Neural progenitor cell (in vitro differentiated cells): ENCODE measurements at regions not wholly inside any gene's neighbourhood (a gene's known extent, or its start where the extent isn't known, plus 50 kb on each side); places are given as distances from the start of the nearest gene placed in this dataset.

ENCODE experiments used
- DNase-seq: peaks from one replicate; pipeline ENCODE4 v3.0.0-alpha.2; 2016; ENCODE audit warnings: low spot score
- H2AFZ ChIP-seq: fragments of 200-600 bp; sonication (generic); replicated peaks from 2 replicates; pipeline ENCODE4 v1.6.1; 2016; ENCODE audit warnings: antibody characterized with exemption
- H3F3A ChIP-seq: fragments of 200-600 bp; sonication (generic); 2 replicates; pipeline ENCODE4 v1.6.1; 2016; ENCODE audit warnings: antibody characterized with exemption, low read depth
- H3K27ac ChIP-seq: fragments of 200-600 bp; sonication (generic); 2 replicates; pipeline ENCODE4 v1.5.1; 2016; ENCODE audit warnings: mild to moderate bottlenecking
- H3K27me3 ChIP-seq: fragments of 200-600 bp; sonication (generic); 2 replicates; pipeline ENCODE4 v1.6.1; 2016; ENCODE audit warnings: mild to moderate bottlenecking, moderate library complexity
- H3K36me3 ChIP-seq: fragments of 200-600 bp; sonication (generic); 2 replicates; pipeline ENCODE4 v1.5.1; 2016
- H3K4me1 ChIP-seq: fragments of 200-600 bp; sonication (generic); 2 replicates; pipeline ENCODE4 v1.6.1; 2016; ENCODE audit warnings: mixed run types
- H3K4me2 ChIP-seq: fragments of 200-600 bp; sonication (generic); 2 replicates; pipeline ENCODE4 v1.6.1; 2016
- H3K4me3 ChIP-seq: fragments of 200-600 bp; sonication (generic); 2 replicates; pipeline ENCODE4 v1.5.1; 2016
- H3K79me2 ChIP-seq: fragments of 200-600 bp; sonication (generic); 2 replicates; pipeline ENCODE4 v1.6.1; 2016; ENCODE audit warnings: low read depth
- H3K9ac ChIP-seq: fragments of 200-600 bp; sonication (generic); 2 replicates; pipeline ENCODE4 v1.6.1; 2016
- H3K9me3 ChIP-seq: fragments of 200-600 bp; sonication (generic); 2 replicates; pipeline ENCODE4 v1.5.1; 2016; ENCODE audit warnings: low read depth
- H4K20me1 ChIP-seq: fragments of 200-600 bp; sonication (generic); 2 replicates; pipeline ENCODE4 v1.6.1; 2016; ENCODE audit warnings: low read depth
- H3K27ac Mint-ChIP-seq: 3 replicates; pipeline ENCODE4 v1.8.0; 2021; ENCODE audit warnings: mixed read lengths
- H3K27me3 Mint-ChIP-seq: 2 replicates; pipeline ENCODE4 v1.8.0; 2022; ENCODE audit warnings: low read depth, mild to moderate bottlenecking, inconsistent platforms, moderate library complexity, mixed read lengths; ENCODE audit not compliant: insufficient read depth
- H3K36me3 Mint-ChIP-seq: 3 replicates; pipeline ENCODE4 v1.8.0; 2021; ENCODE audit warnings: mixed read lengths
- H3K4me1 Mint-ChIP-seq: 3 replicates; pipeline ENCODE4 v1.8.0; 2021; ENCODE audit warnings: mixed read lengths
- H3K4me3 Mint-ChIP-seq: 3 replicates; pipeline ENCODE4 v1.8.0; 2021; ENCODE audit warnings: mild to moderate bottlenecking, moderate library complexity, mixed read lengths
- H3K9me3 Mint-ChIP-seq: 3 replicates; pipeline ENCODE4 v1.8.0; 2020; ENCODE audit warnings: mixed read lengths
- CTCF ChIP-seq: fragments of 200-600 bp; sonication (generic); IDR thresholded peaks from 2 replicates; pipeline ENCODE4 v1.5.1; 2017; ENCODE audit warnings: antibody characterized with exemption, mild to moderate bottlenecking
- EZH2 ChIP-seq: fragments of 200-600 bp; sonication (generic); IDR thresholded peaks from 2 replicates; pipeline ENCODE4 v1.6.1; 2017; ENCODE audit warnings: antibody characterized with exemption, mild to moderate bottlenecking, moderate library complexity
- EZH2phosphoT487 ChIP-seq: fragments of 200-600 bp; sonication (generic); IDR thresholded peaks from 2 replicates; pipeline ENCODE4 v1.6.1; 2017; ENCODE audit warnings: antibody characterized with exemption

GRCh38 chr1:79787631-79788030, 781.1 kb upstream of the ADGRL4 start:
- Histone ChIP-seq H3K27me3 (no peaks in the 10 kb centered on the region), H3K4me3 (no peak overlapping the region), H4K20me1 (no peaks in the 10 kb centered on the region), H3K36me3 (no peaks in the 10 kb centered on the region), H3K27ac (no peak overlapping the region), H3F3A (no peaks in the 10 kb centered on the region), H3K4me2 (no peak overlapping the region), H3K79me2 (no peaks in the 10 kb centered on the region), H3K4me1 (no peaks in the 10 kb centered on the region), H2AFZ (no peak overlapping the region), H3K9ac (no peak overlapping the region), H3K9me3 (no peaks in the 10 kb centered on the region)
- H3K9me3 Mint-ChIP-seq: no peaks in the 10 kb centered on the region
- peaks cover 12% of the 10 kb centered on the region for H3K4me1 Mint-ChIP-seq
- TF ChIP-seq EZH2: no peak
- TF ChIP-seq EZH2phosphoT487: no peak
- no peak for TF ChIP-seq CTCF
- no peak for DNase-seq
- H3K27me3 Mint-ChIP-seq: no peaks in the 10 kb centered on the region
- no peak overlapping the region for H3K4me3 Mint-ChIP-seq
- H3K36me3 Mint-ChIP-seq: no peaks in the 10 kb centered on the region
- H3K27ac Mint-ChIP-seq: no peak overlapping the region

GRCh38 chr1:79785964-79786363, 779.4 kb upstream of the ADGRL4 start:
- no peak overlapping the region for H3K27ac Mint-ChIP-seq
- Histone ChIP-seq H3K79me2 (no peaks in the 10 kb centered on the region), H2AFZ (no peak overlapping the region), H3K4me3 (no peak overlapping the region), H3K27ac (no peak overlapping the region), H3K4me2 (no peak overlapping the region), H3K4me1 (no peaks in the 10 kb centered on the region), H3F3A (no peaks in the 10 kb centered on the region), H3K27me3 (no peaks in the 10 kb centered on the region), H4K20me1 (no peaks in the 10 kb centered on the region), H3K36me3 (no peaks in the 10 kb centered on the region), H3K9me3 (no peaks in the 10 kb centered on the region), H3K9ac (no peak overlapping the region)
- DNase-seq: no peak
- TF ChIP-seq CTCF (no peak), EZH2 (no peak), EZH2phosphoT487 (no peak)
- H3K4me1 Mint-ChIP-seq: peaks cover 12% of the 10 kb centered on the region
- H3K27me3 Mint-ChIP-seq: no peaks in the 10 kb centered on the region
- no peak overlapping the region for H3K4me3 Mint-ChIP-seq
- no peaks in the 10 kb centered on the region for H3K9me3 Mint-ChIP-seq
- no peaks in the 10 kb centered on the region for H3K36me3 Mint-ChIP-seq

GRCh38 chr1:79785561-79785960, 779.0 kb upstream of the ADGRL4 start:
- H3K4me2 ChIP-seq: no peak overlapping the region
- no peaks in the 10 kb centered on the region for H3K36me3 Mint-ChIP-seq
- H3K4me3 ChIP-seq: no peak overlapping the region
- no peaks in the 10 kb centered on the region for H3F3A ChIP-seq
- H3K79me2 ChIP-seq: no peaks in the 10 kb centered on the region
- no peak overlapping the region for H3K4me3 Mint-ChIP-seq
- H3K27me3 Mint-ChIP-seq: no peaks in the 10 kb centered on the region
- no peak overlapping the region for H3K27ac ChIP-seq
- H3K27me3 ChIP-seq: no peaks in the 10 kb centered on the region
- no peak overlapping the region for H3K9ac ChIP-seq
- TF ChIP-seq EZH2 (no peak), CTCF (no peak), EZH2phosphoT487 (no peak)
- no peak overlapping the region for H3K27ac Mint-ChIP-seq
- no peak overlapping the region for H2AFZ ChIP-seq
- no peaks in the 10 kb centered on the region for H3K9me3 Mint-ChIP-seq
- no peak for DNase-seq
- peaks cover 12% of the 10 kb centered on the region for H3K4me1 Mint-ChIP-seq
- H3K9me3 ChIP-seq: no peaks in the 10 kb centered on the region
- no peaks in the 10 kb centered on the region for H3K36me3 ChIP-seq
- H3K4me1 ChIP-seq: no peaks in the 10 kb centered on the region
- H4K20me1 ChIP-seq: no peaks in the 10 kb centered on the region

- H3K9me3 Mint-ChIP-seq: no peaks in the 10 kb centered on the region
These were observed 774.7 kb upstream of the ADGRL4 start for GRCh38 chr1:79781261-79781660.

More at GRCh38 chr1:79781261-79781660, 774.7 kb upstream of the ADGRL4 start:
- Histone ChIP-seq H2AFZ (no peak overlapping the region), H4K20me1 (no peaks in the 10 kb centered on the region), H3K79me2 (no peaks in the 10 kb centered on the region), H3K4me3 (no peak overlapping the region), H3K9me3 (no peaks in the 10 kb centered on the region), H3K27me3 (no peaks in the 10 kb centered on the region), H3K36me3 (no peaks in the 10 kb centered on the region), H3F3A (no peaks in the 10 kb centered on the region), H3K9ac (no peak overlapping the region), H3K4me1 (no peaks in the 10 kb centered on the region), H3K27ac (no peak overlapping the region), H3K4me2 (no peak overlapping the region)
- no peaks in the 10 kb centered on the region for H3K27me3 Mint-ChIP-seq
- H3K27ac Mint-ChIP-seq: no peak overlapping the region
- H3K4me3 Mint-ChIP-seq: no peak overlapping the region
- no peaks in the 10 kb centered on the region for H3K36me3 Mint-ChIP-seq
- no peak for DNase-seq
- TF ChIP-seq CTCF (no peak), EZH2 (no peak), EZH2phosphoT487 (no peak)
- peaks cover 12% of the 10 kb centered on the region for H3K4me1 Mint-ChIP-seq
